Posterior cingulate gyrus (tissue), 11 donors: ENCODE measurements at regions not wholly inside any gene's neighbourhood (a gene's known extent, or its start where the extent isn't known, plus 50 kb on each side); places are given as distances from the start of the nearest gene placed in this dataset.
"Not testable (repeated sequence)": the region's sequence is repeated elsewhere in the genome, so short reads cannot be mapped to it uniquely, and the experiment has no call there.

Experiments
- DNase-seq, 10 donors: peaks; one replicate each; pipeline versions ENCODE4 v3.0.0 to v3.0.0-alpha.2; 2020 to 2021; ENCODE audit warnings: mixed read lengths in 3 of 10
- intact Hi-C: fragments of 100-400 bp; cut with DNase I; formaldehyde crosslinking; loops from one replicate; pipeline ENCODE4 v1.15.1; 2023

DNA sequence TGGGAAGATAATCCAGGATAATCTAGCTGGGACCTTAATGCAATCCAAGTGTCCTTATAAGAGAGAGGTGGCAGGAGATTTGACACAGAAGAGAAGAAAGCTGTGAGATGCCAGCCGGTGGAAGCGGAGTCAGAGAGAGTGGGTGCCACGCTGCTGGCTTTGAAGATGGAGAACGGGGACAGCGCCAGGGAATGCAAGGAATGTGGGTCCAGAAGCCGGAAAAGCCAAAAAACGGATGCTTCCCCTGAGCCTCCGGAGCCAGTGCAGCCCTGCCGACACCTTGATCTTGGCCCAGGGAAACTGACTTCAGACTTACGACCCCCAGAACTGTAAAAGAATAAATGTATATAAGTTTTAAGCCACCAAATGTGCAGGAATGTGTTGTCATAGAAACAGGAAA, 152.6 kb downstream of the ZNF281 start:
- intact Hi-C loops, result no loop called here
- DNase-seq, result peak in 1 of 10 donors; percentile 21

DNA sequence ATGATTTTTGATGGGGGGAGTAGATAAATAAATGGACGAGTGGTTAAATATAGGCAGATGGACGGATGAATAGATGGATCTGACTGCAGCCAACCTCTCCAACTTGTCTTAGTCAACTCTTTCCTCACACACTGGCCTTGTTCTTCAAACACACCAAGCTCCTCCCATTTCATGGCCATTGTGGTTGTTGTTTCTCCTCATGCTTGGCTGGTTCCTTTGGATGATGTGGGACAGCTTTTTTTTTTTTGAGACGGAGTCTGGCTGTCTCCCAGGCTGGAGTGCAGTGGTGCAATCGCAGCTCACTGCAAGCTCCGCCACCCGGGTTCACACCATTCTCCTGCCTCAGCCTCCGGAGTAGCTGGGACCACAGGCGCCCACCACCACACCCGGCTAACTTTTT, 155.2 kb downstream of the ZNF281 start:
- DNase-seq, intact Hi-C loops: not testable (repeated sequence)

DNA sequence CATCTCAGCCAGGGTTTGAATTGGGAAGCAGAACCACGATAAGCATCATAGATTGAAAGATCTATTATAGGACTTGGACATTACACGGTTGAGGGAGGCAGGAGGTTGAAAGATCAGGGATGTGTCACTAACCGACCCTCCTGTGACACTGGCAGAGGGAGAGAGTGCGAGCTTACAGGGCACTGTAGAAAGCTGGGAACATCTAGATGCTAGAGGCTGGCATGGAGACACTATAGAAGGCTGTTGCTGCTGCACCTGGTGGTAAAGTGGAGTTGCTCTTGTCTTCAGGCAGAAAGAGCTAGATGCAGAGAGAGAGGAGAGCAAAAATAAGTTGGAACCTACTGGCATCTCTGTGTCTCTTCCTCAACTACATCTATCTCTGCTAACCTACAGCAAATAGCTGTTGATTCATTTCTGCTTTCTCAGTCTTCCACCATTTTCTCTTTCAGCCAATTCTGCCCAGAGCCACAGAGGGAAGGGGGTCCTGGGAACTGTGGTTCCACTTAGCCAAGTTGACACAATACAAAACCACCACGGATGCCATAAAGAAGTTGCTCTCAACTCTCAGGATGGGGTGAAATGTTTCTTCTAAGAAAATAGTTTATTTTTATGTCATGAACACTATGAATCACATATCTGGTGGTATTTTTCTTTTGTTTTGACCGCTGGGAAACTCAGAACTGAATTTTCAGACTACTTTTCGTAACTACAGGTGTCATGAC, 155.9 kb downstream of the ZNF281 start:
- DNase-seq, result no peak
- intact Hi-C loops, result no loop called here

DNA sequence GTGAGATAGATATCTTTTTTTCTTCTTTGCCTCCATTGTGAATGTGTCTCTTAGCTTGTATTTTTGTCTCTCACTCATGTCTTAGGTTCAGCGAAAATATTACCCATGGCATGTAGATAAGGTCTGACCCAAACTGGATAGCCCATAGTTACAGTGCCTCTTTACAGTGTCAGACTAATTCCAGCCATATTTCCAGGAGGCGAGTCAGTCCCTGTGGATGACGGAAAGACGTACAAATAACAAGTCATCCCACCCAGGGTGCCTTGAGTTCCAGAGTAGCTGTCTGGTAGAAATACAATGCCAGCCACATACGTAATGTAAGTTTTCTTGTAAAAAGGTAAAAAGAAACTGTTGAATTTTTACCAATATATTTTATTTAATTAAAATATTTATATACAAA, 157.3 kb downstream of the ZNF281 start:
- intact Hi-C loops, result no loop called here
- no peak for DNase-seq

DNA sequence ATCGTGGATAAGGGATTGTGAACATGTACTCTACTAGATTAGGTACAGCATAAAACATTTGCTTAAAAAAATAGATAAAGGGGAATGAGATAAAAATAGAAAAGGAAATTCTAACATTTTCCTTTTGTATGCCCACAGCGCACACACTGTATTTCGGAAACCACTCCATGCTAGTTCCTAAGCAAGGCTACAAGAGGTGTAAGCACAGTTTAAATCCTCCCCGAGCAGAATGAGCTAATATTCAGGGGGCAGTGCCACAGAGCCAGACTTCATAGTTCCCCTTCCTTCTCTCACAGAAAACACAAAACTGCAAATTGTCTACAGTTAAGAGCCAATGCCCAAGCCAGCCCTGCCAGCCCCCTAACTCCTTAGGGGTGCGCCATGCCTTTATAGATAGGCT, 159.4 kb downstream of the ZNF281 start:
- intact Hi-C loops, result no loop called here
- DNase-seq, result no peak

DNA sequence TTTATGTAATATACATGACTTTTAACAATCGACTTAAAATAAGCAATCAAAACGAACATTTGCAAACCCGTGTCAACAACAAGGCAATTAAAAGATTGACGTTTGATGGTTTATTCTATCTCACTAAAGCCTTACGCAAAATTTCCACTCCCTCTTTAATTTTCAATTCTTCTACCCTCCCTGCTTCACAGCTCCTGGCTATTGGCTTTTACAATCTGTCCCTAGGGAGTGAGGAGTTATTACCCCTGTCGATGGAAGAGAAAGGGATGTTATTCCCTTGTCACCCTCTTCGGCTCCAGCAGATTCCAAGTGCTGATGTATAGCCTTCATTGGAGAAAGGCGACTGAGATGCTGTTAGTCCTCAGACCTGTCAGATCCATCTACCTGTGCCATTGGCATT, 161.3 kb downstream of the ZNF281 start:
- no peak for DNase-seq
- intact Hi-C loops, result no loop called here

DNA sequence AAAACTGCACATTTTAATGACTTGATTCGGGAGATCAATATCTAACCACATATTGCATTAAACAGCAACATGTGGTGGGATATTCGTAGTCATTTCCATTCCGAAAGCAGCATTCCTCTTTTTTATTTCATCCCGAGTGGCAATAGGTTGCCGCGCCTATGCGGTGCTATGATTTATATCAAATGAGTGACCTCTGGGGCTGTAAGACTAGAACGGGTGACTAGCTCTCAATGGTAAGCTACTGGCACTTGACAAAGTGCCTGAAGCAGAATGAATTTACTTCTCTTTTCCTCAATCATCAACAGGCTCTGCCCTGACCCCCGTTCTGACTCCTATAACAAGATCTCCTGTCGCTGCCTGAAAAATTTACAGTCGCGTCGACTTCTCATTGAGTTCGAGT, 162.3 kb downstream of the ZNF281 start:
- intact Hi-C loops, result no loop called here
- DNase-seq, result no peak

DNA sequence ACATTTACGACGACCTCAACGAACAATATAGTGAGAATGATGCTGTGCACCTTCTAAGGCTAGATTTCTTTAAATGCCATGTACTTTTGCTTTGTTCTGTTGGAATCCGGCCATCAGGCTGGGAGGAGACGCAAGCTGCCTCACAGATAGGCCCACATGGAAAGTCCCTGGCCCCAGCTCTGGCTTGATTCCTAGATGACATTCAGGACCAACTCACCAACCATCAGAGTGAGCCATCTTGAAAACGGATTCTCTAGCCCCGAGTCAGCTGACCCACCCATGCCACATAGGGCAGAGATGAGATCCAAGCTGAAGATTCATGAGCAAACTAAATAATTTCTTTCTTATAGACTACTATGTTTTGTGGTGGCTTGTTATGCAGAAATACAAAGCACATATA, 164.4 kb downstream of the ZNF281 start:
- intact Hi-C loops, result no loop called here

DNA sequence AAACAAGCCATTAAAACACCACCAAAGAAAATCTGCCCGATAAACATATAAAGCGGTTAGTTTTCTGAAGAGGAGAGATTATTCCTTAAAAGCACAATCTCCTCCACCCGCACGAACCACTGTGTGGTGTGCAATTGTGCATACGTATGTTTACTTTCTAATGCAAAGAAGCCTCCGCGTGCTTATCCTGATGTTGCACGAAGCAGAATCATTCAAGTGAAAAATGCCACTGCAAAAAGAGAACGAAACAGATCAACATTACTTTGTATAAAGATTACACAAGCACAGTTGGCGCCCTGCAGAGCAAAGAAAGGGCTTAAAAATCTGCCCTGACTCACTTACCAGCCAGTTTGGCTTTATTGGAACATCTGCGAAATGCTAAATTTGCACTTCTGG, 166.8 kb downstream of the ZNF281 start:
- no peak for DNase-seq
- intact Hi-C loops, result no loop called here

More for the DNA sequence above, 164.4 kb downstream of the ZNF281 start:
- no peak for DNase-seq

DNA sequence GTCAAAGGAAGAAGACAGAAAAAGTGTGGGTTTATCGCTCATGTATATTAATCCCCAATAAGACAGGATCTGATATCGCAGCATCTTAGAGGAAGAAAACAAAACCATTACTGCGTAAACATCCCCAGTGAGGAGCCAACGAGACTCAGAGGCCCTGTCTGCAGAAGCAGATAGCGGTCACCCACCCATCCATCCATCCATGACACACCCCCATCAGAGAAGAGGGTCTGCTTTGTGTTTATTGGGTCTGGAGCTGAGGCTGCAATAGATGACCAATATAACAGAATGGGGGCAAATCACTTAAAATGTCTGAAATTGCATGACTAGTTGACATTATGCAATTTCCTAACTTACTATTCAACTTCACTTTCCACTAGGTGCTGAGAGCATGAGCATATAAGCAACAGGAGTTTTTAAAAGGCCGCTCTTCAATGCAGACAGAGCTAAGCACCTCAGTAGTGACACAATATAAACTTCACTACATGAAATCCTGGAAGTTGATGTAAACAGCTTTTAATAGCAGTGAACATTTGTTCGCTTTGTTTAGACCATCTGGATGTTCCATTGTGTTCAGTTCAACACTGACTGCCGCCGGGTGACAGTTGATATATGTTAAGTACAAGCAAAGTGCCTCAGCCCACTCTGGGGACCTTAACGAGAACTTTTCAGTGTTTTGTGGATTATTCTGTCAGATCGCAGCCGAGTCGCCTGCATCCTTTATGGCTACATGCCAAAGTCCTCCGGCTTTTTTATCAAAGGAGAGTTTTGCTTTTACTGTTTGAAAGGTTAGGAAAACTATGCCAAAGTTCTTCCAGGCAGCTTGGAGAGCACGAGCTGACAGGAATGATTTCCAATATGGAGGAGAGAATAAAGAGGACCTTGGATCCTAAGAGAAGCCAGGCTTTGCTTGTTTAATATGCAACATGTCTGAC, 167.5 kb downstream of the ZNF281 start:
- intact Hi-C loops, result no loop called here
- no peak for DNase-seq

DNA sequence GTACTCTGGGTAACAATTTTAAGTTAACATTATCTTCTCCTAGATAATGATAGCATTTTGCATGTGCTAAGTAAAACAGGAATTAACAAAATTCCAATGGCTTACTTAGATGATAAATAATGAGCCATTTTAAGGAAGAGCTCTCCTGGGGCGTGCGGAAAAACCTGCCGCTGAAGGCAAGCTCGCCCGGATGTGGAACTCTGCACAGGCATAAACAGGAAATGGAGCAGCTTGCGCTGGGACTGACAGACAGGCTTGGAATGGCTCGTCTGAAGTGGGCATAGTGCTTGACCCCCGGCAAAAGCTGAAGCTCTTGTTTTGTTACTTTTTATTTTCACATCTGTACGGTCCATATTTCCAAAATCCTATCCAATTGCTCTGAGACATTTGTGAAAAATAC, 169.2 kb downstream of the ZNF281 start:
- DNase-seq, result no peak
- intact Hi-C loops, result no loop called here

DNA sequence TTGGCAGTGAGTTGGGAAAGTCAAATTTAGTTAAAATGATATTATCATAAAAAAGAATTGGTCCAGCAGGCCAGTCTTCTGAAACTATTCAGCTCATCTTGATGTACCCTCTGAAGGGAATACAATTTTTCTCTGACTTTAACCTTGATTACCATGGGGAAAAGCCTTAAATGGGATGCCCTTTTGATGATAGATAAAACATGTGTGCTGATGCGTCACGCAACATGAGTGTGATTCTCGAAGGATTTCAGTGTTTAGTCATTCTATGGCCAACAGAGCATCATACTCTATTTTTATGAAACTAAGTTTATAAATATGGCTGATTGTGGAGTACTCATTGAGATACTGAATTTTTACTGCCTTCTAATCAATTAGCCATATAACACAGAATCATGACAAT, 171.5 kb downstream of the ZNF281 start:
- intact Hi-C loops, result no loop called here
- DNase-seq, result no peak

DNA sequence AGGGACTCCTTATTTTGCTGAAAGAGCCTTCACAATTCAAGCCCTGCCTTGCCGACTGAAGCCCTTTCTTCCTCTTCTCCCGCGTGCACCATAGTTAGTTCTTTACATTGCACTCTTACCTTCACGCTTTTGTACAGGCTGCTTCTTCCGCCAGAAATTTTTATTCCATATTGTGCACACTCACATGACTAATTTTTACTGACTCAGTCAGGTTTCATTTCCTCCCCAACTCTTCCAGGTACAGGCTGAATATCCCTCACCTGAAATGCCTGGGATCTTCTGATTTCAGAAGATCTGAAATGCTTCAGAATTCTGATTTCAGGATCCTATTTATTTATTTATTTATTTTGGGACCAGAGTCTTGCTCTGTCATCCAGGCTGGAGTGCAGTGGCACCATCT, 172.8 kb downstream of the ZNF281 start:
- no peak for DNase-seq
- intact Hi-C loops, result no loop called here

DNA sequence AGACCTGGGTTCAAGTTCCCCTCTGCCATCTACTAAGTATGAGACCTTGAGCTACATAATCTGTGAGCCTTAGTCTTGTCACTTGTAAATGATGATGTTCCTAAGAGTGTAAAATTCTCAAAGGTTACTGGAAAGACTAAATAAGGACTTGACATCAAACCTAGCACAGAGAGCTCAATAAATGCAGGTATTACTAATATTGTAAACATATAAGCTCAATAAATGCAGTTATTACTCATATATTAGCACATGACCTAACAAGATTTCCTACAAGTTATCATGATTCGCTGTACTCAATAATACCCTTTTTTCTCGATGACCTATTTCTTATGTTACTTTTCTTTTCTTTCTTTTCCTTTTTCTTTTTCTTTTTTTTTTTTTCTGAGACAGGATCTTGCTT, 174.9 kb downstream of the ZNF281 start:
- DNase-seq, result no peak
- intact Hi-C loops, result no loop called here

DNA sequence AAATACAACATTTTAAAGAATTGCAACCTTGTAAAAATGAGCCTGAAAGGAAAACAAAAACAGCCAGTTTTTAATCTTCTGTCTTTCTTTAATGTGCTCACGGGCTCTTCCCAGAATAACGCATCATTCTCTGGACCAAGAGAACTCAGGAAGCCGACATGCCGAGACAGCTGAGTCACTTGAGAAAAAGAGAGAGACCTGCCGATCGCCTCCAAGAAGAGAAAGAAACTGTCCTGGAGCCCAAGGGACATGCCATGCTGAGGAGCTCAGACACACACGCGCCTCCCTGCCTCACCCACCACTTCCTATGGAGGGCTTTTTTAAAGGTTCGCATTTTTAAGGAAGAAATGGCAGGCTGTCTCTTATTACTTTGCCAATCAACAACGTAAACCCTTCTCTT, 176.4 kb downstream of the ZNF281 start:
- intact Hi-C loops, result no loop called here
- DNase-seq, result no peak

DNA sequence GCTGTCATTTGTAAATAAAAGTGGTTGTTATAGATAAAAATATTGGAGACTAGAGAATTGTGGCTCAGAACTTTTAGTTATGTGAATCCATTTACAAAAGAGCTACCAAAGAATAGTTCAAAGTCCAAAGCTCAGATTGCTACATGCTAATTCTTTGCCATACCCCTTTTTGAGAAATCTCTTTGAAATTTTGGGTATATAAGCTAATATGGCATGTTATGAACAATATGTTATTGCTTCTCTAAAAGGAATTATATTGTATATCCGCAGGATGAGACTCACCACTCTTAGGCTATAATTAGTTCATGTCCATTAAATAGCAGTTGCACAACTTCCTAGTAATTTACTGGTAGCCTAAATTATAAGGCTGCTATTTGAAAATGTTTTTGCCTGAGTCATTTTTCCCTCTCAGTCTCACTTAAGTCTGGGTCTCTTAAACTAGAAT, 178.0 kb downstream of the ZNF281 start:
- no peak for DNase-seq
- intact Hi-C loops, result no loop called here

DNA sequence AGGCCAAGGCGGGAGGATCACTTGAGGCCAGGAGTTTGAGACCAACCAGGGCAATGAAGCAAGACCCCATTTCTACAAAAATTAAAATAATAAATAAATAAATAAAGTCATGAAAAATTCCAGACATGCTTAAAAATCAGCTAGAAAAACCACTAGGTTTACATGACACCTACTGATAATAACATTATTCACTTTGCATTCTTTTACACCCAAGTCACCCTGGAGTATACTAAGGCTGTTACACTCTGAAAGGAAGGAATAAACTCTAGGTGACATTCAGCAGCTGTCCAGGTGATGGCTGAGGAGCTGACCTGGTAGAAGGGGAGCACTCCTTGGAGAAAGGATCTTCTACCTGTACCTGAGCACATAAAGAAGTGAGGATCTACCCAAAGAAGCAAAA, 179.2 kb downstream of the ZNF281 start:
- intact Hi-C loops, result no loop called here
- DNase-seq, result no peak

DNA sequence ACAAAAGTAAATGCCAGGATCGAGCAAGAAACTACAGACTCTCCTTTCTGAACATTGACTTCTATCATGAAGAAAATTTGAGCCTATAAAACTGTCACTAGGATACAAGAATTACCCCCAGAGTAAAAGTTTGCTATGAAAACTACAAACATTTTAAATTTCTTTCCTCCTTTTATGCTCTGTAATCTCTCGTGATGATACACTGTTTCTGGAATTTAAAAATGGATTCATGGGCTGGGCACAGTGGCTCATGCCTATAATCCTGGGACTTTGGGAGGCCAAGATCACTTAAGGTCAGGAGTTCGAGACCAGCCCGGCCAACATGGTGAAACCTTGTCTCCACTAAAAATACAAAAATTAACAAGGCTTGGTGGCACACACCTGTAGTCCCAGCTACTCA, 181.3 kb downstream of the ZNF281 start:
- no peak for DNase-seq
- intact Hi-C loops, result no loop called here

DNA sequence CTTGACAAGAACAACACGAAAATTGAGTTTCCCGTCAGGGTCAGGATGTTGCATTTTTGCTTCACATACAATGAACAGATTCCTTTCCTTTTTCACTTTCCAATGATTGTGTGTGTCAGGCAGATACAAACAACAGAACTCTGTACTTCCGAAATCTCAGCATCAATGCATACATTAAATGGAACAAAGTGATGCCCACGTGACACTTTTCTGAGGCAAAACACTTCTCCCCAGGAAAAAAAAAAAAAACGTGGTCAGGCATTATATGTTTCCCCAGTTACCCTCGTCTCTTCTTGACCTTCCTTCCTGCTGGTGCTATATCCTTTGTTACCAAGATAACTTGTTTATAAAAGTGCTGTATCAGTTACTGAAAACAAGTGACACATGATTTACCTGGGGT, 181.8 kb downstream of the ZNF281 start:
- intact Hi-C loops, result no loop called here
- no peak for DNase-seq
